SK-N-SH treated with all-trans-retinoic acid at 6 μM for 48 hours (cell line): ENCODE measurements at regions not wholly inside any gene's neighbourhood (a gene's known extent, or its start where the extent isn't known, plus 50 kb on each side); places are given as distances from the start of the nearest gene placed in this dataset.

Source experiments
- ATAC-seq: fragments of 200-7000 bp; cut with Tn5 transposase; 3 replicates; pipeline ENCODE4 v1.9.1; 2020; ENCODE audit warnings: mild to moderate bottlenecking, moderate library complexity
- ARNTL ChIP-seq: fragments of 450-650 bp; formaldehyde crosslinking; IDR thresholded peaks from 2 replicates; pipeline ENCODE4 v1.5.0; 2020; ENCODE audit warnings: low read depth, mild to moderate bottlenecking, moderate library complexity, borderline replicate concordance
- BACH2 ChIP-seq: fragments of 250-450 bp; sonication (Bioruptor Pico); IDR thresholded peaks from 2 replicates; pipeline ENCODE4 v1.9.0; 2021; ENCODE audit warnings: mild to moderate bottlenecking, borderline replicate concordance
- CSRNP3 ChIP-seq: fragments of 250-450 bp; sonication (Bioruptor Pico); IDR thresholded peaks from 2 replicates; pipeline ENCODE4 v1.5.1; 2021; ENCODE audit warnings: mild to moderate bottlenecking, moderate library complexity
- ESRRG ChIP-seq: fragments of 250-450 bp; sonication (Bioruptor Pico); IDR thresholded peaks from 2 replicates; pipeline ENCODE4 v1.6.1; 2021; ENCODE audit warnings: mild to moderate bottlenecking
- OSR1 ChIP-seq: fragments of 250-450 bp; sonication (Bioruptor Pico); IDR thresholded peaks from 2 replicates; pipeline ENCODE4 v1.8.0; 2022; ENCODE audit warnings: moderate library complexity, mild to moderate bottlenecking, inconsistent platforms
- POU6F1 ChIP-seq: fragments of 250-450 bp; sonication (Bioruptor Pico); IDR thresholded peaks from 2 replicates; pipeline ENCODE4 v1.8.0; 2021; ENCODE audit warnings: low read depth, mild to moderate bottlenecking, moderate library complexity, borderline replicate concordance
- PPARA ChIP-seq: fragments of 250-450 bp; sonication (Bioruptor Pico); IDR thresholded peaks from 2 replicates; pipeline ENCODE4 v1.5.0; 2020; ENCODE audit warnings: mild to moderate bottlenecking, borderline replicate concordance
- RARB ChIP-seq: fragments of 250-450 bp; sonication (Bioruptor Pico); IDR thresholded peaks from 2 replicates; pipeline ENCODE4 v1.8.0; 2021; ENCODE audit warnings: mild to moderate bottlenecking, moderate library complexity
- SNAI2 ChIP-seq: fragments of 250-450 bp; sonication (Bioruptor Pico); IDR thresholded peaks from 2 replicates; pipeline ENCODE4 v1.5.0; 2020; ENCODE audit warnings: mild to moderate bottlenecking, moderate library complexity
- TCF4 ChIP-seq: fragments of 250-450 bp; sonication (Bioruptor Pico); IDR thresholded peaks from 2 replicates; pipeline ENCODE4 v1.8.0; 2021; ENCODE audit warnings: mild to moderate bottlenecking, moderate library complexity, borderline replicate concordance
- TSHZ2 ChIP-seq: fragments of 250-450 bp; sonication (Bioruptor Pico); IDR thresholded peaks from 2 replicates; pipeline ENCODE4 v1.5.0; 2020; ENCODE audit warnings: mild to moderate bottlenecking, moderate library complexity
- ZC3H10 ChIP-seq: fragments of 250-450 bp; sonication (Bioruptor Pico); IDR thresholded peaks from 2 replicates; pipeline ENCODE4 v1.5.1; 2021; ENCODE audit warnings: mild to moderate bottlenecking, moderate library complexity
- ZFP3 ChIP-seq: fragments of 250-450 bp; sonication (Bioruptor Pico); IDR thresholded peaks from 2 replicates; pipeline ENCODE4 v1.5.0; 2020; ENCODE audit warnings: mild to moderate bottlenecking, moderate library complexity
- ZFP30 ChIP-seq: fragments of 450-650 bp; formaldehyde crosslinking; IDR thresholded peaks from 2 replicates; pipeline ENCODE4 v1.5.0; 2022; ENCODE audit warnings: mild to moderate bottlenecking, moderate library complexity
- ZNF565 ChIP-seq: fragments of 450-650 bp; formaldehyde crosslinking; conservative IDR thresholded peaks from 2 replicates; pipeline ENCODE4 v1.5.0; 2020; ENCODE audit warnings: low read depth, mild to moderate bottlenecking, moderate library complexity
- ZNF8 ChIP-seq: fragments of 450-650 bp; formaldehyde crosslinking; IDR thresholded peaks from 2 replicates; pipeline ENCODE4 v1.5.0; 2020; ENCODE audit warnings: mild to moderate bottlenecking, moderate library complexity
- TF ChIP-seq, protein P1 (sequence below): fragments of 250-450 bp; sonication (Bioruptor Pico); IDR thresholded peaks from 2 replicates; pipeline ENCODE4 v1.5.1; 2020; ENCODE audit warnings: low read depth, mild to moderate bottlenecking, moderate library complexity

- no peak for TF ChIP-seq TCF4 (CRISPR knock-in tag)
- no peak for TF ChIP-seq ESRRG (CRISPR knock-in tag)
- TF ChIP-seq TSHZ2, result no peak
- TF ChIP-seq CSRNP3 (CRISPR knock-in tag), result no peak
- TF ChIP-seq, protein P1, sequence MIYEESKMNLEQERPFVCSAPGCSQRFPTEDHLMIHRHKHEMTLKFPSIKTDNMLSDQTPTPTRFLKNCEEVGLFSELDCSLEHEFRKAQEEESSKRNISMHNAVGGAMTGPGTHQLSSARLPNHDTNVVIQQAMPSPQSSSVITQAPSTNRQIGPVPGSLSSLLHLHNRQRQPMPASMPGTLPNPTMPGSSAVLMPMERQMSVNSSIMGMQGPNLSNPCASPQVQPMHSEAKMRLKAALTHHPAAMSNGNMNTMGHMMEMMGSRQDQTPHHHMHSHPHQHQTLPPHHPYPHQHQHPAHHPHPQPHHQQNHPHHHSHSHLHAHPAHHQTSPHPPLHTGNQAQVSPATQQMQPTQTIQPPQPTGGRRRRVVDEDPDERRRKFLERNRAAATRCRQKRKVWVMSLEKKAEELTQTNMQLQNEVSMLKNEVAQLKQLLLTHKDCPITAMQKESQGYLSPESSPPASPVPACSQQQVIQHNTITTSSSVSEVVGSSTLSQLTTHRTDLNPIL, result no peak
- no peak for ATAC-seq
Observed at GRCh38 chr10:118868589-118868988, 113.8 kb upstream of the CACUL1 start.

DNA sequence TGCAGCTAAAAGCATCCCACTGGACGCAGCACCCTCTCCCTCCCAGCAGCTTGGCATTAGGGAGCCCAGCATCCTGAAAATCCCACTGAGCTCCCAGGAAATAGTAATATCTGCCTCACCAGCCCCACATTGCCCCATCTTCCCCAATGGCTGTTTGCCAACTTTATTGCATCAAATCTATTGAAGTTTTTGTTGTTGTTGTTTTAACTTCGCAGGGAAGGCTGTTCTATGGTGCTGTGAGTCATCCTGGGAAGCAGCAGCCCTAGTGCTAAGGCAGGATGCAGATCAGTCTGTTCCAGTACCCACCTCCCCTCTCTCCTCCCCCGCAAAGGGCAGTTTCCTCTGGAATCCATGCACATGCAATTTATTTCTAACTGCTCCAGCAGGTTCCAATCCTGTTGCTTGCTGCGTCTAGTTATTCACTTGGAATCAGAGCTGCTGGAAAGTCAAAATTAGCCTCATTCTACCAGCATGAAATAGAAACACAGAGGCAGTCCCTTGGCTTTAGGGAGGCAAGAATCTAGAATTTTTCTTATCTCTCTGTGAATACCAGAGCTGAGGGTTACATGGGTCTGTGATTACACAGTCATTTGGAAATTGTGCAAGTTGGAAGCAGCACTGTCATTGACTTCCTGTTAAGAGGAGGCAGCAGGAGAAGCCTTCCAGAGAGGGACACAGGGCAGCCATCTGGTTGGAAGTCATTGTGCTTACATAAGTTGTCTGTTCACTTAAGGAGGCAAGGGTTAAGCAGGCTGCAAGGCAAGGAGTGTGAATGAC, 115.9 kb upstream of the CACUL1 start:
- TF ChIP-seq TCF4 (CRISPR knock-in tag) (no peak), PPARA (no peak), ZNF8 (CRISPR knock-in tag) (0 out of 2 replicates have a peak, but pooled peaks have one; percentile 52)
- ATAC-seq, result peak; percentile 61; the same call in 2 of the 3 replicates

DNA sequence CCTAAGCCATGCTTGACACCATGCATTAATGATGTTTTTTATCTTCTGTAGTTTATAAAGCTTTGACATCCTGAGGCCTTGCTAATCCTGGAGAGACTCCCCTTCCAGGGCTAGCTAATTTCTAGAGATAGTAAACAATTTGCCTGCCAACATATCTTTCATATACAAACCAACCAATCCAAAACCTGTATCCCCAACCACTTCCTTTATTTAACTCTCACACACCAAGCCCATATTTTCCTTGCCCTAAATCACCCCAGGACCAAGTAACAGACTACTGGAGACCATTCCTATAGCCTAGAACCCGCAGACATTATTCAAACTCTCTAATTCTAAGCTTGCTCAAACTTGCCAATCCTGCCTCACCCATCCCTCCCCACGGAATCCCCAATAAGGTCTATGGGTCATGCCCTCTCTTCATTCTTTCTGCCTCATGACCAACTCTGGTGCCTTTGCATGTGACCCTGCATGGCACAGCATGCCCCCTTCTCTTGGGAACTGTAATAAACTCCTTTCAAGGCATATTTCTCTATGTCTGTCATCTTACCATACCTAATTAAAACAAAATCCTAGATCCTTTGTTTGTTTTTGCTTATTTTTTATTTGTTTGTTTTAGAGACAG, 116.6 kb upstream of the CACUL1 start:
- TF ChIP-seq BACH2 (CRISPR knock-in tag) (no peak), ZNF565 (CRISPR knock-in tag) (no peak), SNAI2 (CRISPR knock-in tag) (no peak), ZFP30 (CRISPR knock-in tag) (no peak), ARNTL (CRISPR knock-in tag) (no peak), ZFP3 (CRISPR knock-in tag) (no peak), ZNF8 (CRISPR knock-in tag) (no peak), RARB (CRISPR knock-in tag) (no peak), TSHZ2 (no peak), OSR1 (CRISPR knock-in tag) (no peak), CSRNP3 (CRISPR knock-in tag) (no peak), ZC3H10 (CRISPR knock-in tag) (no peak), POU6F1 (CRISPR knock-in tag) (no peak), ESRRG (CRISPR knock-in tag) (no peak), PPARA (no peak)
- TF ChIP-seq, protein P1, result no peak
- ATAC-seq, result no peak
